CD14-positive monocyte (primary cell): ENCODE measurements at regions not wholly inside any gene's neighbourhood (a gene's known extent, or its start where the extent isn't known, plus 50 kb on each side); places are given as distances from the start of the nearest gene placed in this dataset.

Experiments used
- DNase-seq, 3 donors: peaks; one replicate each; pipeline ENCODE4 v3.0.0-alpha.2; 2011 to 2022
- H2AFZ ChIP-seq: 2 replicates; pipeline ENCODE4 v1.6.0; 2012; ENCODE audit warnings: mild to moderate bottlenecking, low read depth, low read length, inconsistent platforms; ENCODE audit not compliant: insufficient read depth, poor library complexity, severe bottlenecking
- H3K27ac ChIP-seq, 2 donors: 1 replicate in 1 of 2; 2 replicates in 1 of 2; pipeline ENCODE4 v1.5.1; 2012 to 2013; ENCODE audit warnings: low read length in 2 of 2, control low read depth in 1 of 2, inconsistent platforms in 1 of 2, low read depth in 1 of 2, mild to moderate bottlenecking in 1 of 2
- H3K27me3 ChIP-seq, 2 donors: one replicate each; pipeline versions ENCODE4 v1.6.0 to v1.6.1; 2011 to 2013; ENCODE audit warnings: low read length in 2 of 2; ENCODE audit not compliant: control insufficient read depth in 2 of 2, insufficient read depth in 2 of 2
- H3K36me3 ChIP-seq, 2 donors: replicated peaks in 1 of 2; 1 replicate in 1 of 2; 2 replicates in 1 of 2; pipeline versions ENCODE4 v1.5.1 to v1.6.1; 2012 to 2013; ENCODE audit warnings: low read length in 2 of 2, control low read depth in 1 of 2, inconsistent platforms in 1 of 2, mild to moderate bottlenecking in 1 of 2; ENCODE audit not compliant: insufficient read depth in 2 of 2, control insufficient read depth in 1 of 2
- H3K4me1 ChIP-seq, 2 donors: 1 replicate in 1 of 2; 2 replicates in 1 of 2; pipeline versions ENCODE4 v1.5.1 to v1.6.1; 2012 to 2013; ENCODE audit warnings: low read length in 2 of 2, control low read depth in 1 of 2, inconsistent platforms in 1 of 2, mild to moderate bottlenecking in 1 of 2, moderate library complexity in 1 of 2; ENCODE audit not compliant: insufficient read depth in 2 of 2, control insufficient read depth in 1 of 2
- H3K4me2 ChIP-seq: replicated peaks from 2 replicates; pipeline ENCODE3; 2012; ENCODE audit warnings: low read length, moderate library complexity, mild to moderate bottlenecking; ENCODE audit not compliant: poor library complexity, severe bottlenecking; ENCODE audit errors: extremely low read depth
- H3K4me3 ChIP-seq, 3 experiments: fragments of 200-600 bp in 1 of 3; sonication (generic) in 1 of 3; replicated peaks in 1 of 3; 1 replicate in 2 of 3; 2 replicates in 1 of 3; pipeline ENCODE4 v1.5.1; 2011 to 2013; ENCODE audit warnings: low read length in 3 of 3, mild to moderate bottlenecking in 3 of 3, control low read depth in 2 of 3, low read depth in 2 of 3, inconsistent platforms in 1 of 3, moderate library complexity in 1 of 3
- H3K79me2 ChIP-seq: 2 replicates; pipeline ENCODE4 v1.6.0; 2012; ENCODE audit warnings: mild to moderate bottlenecking, control low read depth, inconsistent platforms, low read length, moderate library complexity; ENCODE audit not compliant: insufficient read depth
- H3K9ac ChIP-seq: 2 replicates; pipeline ENCODE4 v1.6.0; 2017; ENCODE audit warnings: low read length, mild to moderate bottlenecking; ENCODE audit not compliant: insufficient read depth, poor library complexity, severe bottlenecking
- H3K9me3 ChIP-seq, 2 donors: replicated peaks in 1 of 2; 1 replicate in 1 of 2; 2 replicates in 1 of 2; pipeline versions ENCODE4 v1.5.1 to v1.6.1; 2012 to 2013; ENCODE audit warnings: low read length in 2 of 2, control low read depth in 1 of 2; ENCODE audit not compliant: control insufficient read depth in 1 of 2, insufficient read depth in 1 of 2
- H4K20me1 ChIP-seq: 2 replicates; pipeline ENCODE4 v1.6.0; 2012; ENCODE audit warnings: mild to moderate bottlenecking, low read length, control low read depth, moderate library complexity; ENCODE audit not compliant: insufficient read depth
- H3K27ac Mint-ChIP-seq, 7 donors: one replicate each; pipeline ENCODE4 v1.8.0; 2020; ENCODE audit warnings: mild to moderate bottlenecking in 7 of 7, mixed read lengths in 7 of 7, moderate library complexity in 6 of 7, inconsistent platforms in 2 of 7
- H3K27me3 Mint-ChIP-seq, 3 donors: one replicate each; pipeline ENCODE4 v1.8.0; 2021 to 2022; ENCODE audit warnings: low read depth in 3 of 3, mild to moderate bottlenecking in 3 of 3, mixed read lengths in 3 of 3, moderate library complexity in 3 of 3, inconsistent platforms in 1 of 3
- H3K36me3 Mint-ChIP-seq, 2 donors: one replicate each; pipeline ENCODE4 v1.8.0; 2020; ENCODE audit warnings: mixed read lengths in 2 of 2, inconsistent platforms in 1 of 2, mild to moderate bottlenecking in 1 of 2
- H3K4me1 Mint-ChIP-seq: one replicate; pipeline ENCODE4 v1.8.0; 2020; ENCODE audit warnings: mild to moderate bottlenecking, mixed read lengths
- H3K4me3 Mint-ChIP-seq, 2 donors: one replicate each; pipeline ENCODE4 v1.8.0; 2020; ENCODE audit warnings: mild to moderate bottlenecking in 2 of 2, mixed read lengths in 2 of 2, moderate library complexity in 1 of 2
- H3K9me3 Mint-ChIP-seq, 7 donors: one replicate each; pipeline ENCODE4 v1.8.0; 2020 to 2022; ENCODE audit warnings: mixed read lengths in 7 of 7, mild to moderate bottlenecking in 6 of 7, moderate library complexity in 6 of 7, inconsistent platforms in 2 of 7
- WGBS: methylation state at CpG from one replicate; pipeline ENCODE4 v1.1.5; 2013; ENCODE audit warnings: missing lambda C conversion rate; ENCODE audit not compliant: insufficient coverage; 5-methylcytosine and 5-hydroxymethylcytosine counted together
- intact Hi-C, 2 donors: fragments of 100-400 bp; cut with micrococcal nuclease; formaldehyde crosslinking; loops; one replicate each; pipeline versions ENCODE4 v1.15.0 to v1.15.1; 2023
- TF ChIP-seq, protein P1 (sequence below): fragments of 200-600 bp; IDR thresholded peaks from one replicate; pipeline ENCODE4 v1.8.0; 2022; ENCODE audit warnings: antibody characterized with exemption, mild to moderate bottlenecking

- Histone ChIP-seq H3K36me3 (no peaks in the 10 kb centered on the region), H3K9me3 (peaks cover 0 to 9% of the 10 kb centered on the region in 2 donors), H3K9ac (no peak overlapping the region), H3K4me3 (no peak overlapping the region), H3K4me2 (no peak overlapping the region), H3K79me2 (no peaks in the 10 kb centered on the region), H3K4me1 (no peaks in the 10 kb centered on the region), H2AFZ (no peak overlapping the region), H3K27ac (no peak overlapping the region), H4K20me1 (no peaks in the 10 kb centered on the region), H3K27me3 (peaks cover 5 to 25% of the 10 kb centered on the region in 2 donors)
- DNase-seq, result no peak
- intact Hi-C loops, result no loop called here
- Mint-ChIP-seq H3K4me3 (no peak overlapping the region), H3K27me3 (peaks cover 13 to 26% (median 17%) of the 10 kb centered on the region in 3 donors), H3K36me3 (no peaks in the 10 kb centered on the region), H3K9me3 (peaks cover 0 to 17% (median 3%) of the 10 kb centered on the region in 7 donors), H3K27ac (no peak overlapping the region), H3K4me1 (no peaks in the 10 kb centered on the region)
- TF ChIP-seq, protein P1, sequence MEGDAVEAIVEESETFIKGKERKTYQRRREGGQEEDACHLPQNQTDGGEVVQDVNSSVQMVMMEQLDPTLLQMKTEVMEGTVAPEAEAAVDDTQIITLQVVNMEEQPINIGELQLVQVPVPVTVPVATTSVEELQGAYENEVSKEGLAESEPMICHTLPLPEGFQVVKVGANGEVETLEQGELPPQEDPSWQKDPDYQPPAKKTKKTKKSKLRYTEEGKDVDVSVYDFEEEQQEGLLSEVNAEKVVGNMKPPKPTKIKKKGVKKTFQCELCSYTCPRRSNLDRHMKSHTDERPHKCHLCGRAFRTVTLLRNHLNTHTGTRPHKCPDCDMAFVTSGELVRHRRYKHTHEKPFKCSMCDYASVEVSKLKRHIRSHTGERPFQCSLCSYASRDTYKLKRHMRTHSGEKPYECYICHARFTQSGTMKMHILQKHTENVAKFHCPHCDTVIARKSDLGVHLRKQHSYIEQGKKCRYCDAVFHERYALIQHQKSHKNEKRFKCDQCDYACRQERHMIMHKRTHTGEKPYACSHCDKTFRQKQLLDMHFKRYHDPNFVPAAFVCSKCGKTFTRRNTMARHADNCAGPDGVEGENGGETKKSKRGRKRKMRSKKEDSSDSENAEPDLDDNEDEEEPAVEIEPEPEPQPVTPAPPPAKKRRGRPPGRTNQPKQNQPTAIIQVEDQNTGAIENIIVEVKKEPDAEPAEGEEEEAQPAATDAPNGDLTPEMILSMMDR, result no peak
- WGBS, result 84% methylated on average over 4 of the region's 4 CpGs
These were observed 185.3 kb downstream of the EFNB2 start for GRCh38 chr13:106350208-106350607.

DNA sequence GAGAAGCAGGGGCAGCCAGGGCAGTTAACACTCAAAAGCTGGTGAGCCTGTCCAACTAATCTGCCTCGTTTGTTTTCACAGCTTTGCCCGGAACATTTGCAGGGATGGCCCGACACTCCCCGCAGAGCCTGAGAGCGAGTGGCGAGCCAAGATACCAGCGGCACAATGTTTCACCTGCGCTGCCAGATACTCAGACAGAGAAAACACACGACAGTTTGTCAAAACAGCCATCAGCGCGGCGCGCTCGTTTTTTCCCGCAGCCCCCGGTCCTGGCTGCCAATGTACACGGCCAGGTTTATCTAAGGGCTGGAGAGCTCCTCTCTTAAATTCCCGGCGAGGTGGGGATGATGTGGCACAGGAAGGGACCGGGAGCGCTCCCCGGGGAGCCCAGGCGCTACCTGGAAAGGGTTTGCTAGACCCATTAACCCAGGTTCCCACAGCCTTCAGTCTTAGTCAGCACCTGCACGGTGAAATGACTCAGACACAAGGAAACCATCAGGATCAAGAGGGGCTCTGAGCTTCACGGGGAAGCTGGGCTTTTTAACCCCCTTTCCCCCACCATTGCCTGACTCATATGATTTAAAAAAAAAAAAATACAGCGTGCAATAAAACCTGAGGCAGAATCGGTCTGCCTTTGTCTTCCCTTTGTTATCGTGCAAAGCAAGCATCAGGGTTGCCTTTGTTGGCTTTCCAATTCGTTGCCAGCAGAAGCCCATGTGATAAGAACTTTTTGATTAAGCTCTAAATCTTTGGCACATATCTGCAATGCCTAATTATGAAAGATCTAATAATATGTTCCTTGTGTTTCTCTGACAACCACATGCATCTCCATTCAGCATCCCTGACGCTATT, 186.2 kb downstream of the EFNB2 start:
- H3K27ac ChIP-seq, result no peak overlapping the region
- TF ChIP-seq, protein P1, result no peak
- H4K20me1 ChIP-seq, result no peaks in the 10 kb centered on the region
- Mint-ChIP-seq H3K9me3 (peaks cover 0 to 11% (median 3%) of the 10 kb centered on the region in 7 donors), H3K4me1 (no peaks in the 10 kb centered on the region), H3K36me3 (no peaks in the 10 kb centered on the region), H3K4me3 (peak overlapping the region in 1 of 2 donors; percentile 52), H3K27me3 (peaks cover 13 to 24% (median 15%) of the 10 kb centered on the region in 3 donors), H3K27ac (no peak overlapping the region)
- no peak overlapping the region for H3K9ac ChIP-seq
- DNase-seq, result no peak
- no peaks in the 10 kb centered on the region for H3K4me1 ChIP-seq
- 6% methylated on average over 13 of the region's 30 CpGs for WGBS
- peaks cover 0 to 9% of the 10 kb centered on the region in 2 donors for H3K9me3 ChIP-seq
- no peak overlapping the region for H2AFZ ChIP-seq
- no peaks in the 10 kb centered on the region for H3K36me3 ChIP-seq
- H3K4me3 ChIP-seq, result no peak overlapping the region
- H3K4me2 ChIP-seq, result no peak overlapping the region
- no peaks in the 10 kb centered on the region for H3K79me2 ChIP-seq
- intact Hi-C loops, result no loop called here
- H3K27me3 ChIP-seq, result peaks cover 5 to 25% of the 10 kb centered on the region in 2 donors
